SKM-1 treated with dmso at 0.1 percent for 144 hours (cell line): ENCODE measurements at regions not wholly inside any gene's neighbourhood (a gene's known extent, or its start where the extent isn't known, plus 50 kb on each side); places are given as distances from the start of the nearest gene placed in this dataset.

Source experiments
- DNase-seq: peaks from one replicate; lab custom pipeline; 2025; ENCODE audit not compliant: unreplicated experiment; lab: John Stamatoyannopoulos, UW

GRCh38 chr9:103397868-103398600 lies 402.9 kb downstream of the CYLC2 start:
- peak; percentile 53 for DNase-seq

DNA sequence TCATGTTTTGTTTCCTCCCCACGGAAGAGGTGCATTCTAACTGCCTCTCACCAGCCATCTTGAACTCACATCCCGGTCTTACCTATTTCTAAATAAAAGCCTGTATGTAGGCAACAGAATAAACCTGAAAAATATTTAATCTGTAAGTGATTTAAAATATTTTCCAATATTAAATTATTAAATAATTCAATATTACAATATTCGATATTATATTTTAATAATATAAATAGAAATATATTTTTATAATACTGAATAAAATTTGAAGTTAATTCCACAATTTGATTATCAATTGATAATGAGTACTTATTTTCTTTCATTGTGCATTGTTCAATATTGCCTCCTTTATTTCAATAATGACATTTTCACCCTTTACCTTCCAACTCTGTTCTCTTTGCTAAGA lies 404.4 kb downstream of the CYLC2 start:
- no peak for DNase-seq

DNA sequence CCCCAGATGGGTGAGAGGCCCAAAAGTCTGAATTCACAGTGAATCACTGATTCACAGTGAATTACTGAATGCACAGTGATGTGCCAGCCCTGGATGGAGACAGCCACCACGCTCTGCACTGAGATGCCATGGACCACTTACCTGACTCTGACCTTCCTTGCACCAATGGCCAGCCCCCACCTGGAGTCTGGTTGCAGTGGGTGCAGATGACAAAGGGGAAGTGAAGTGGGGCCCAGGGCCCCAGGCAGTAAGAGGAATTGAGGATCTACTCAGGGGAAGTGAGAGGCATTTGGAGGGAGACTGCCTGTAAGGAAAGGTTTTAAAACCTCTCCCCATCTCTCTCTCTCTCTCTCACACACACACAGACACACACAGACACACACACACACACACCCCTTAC lies 412.1 kb downstream of the CYLC2 start:
- DNase-seq, result no peak

- no peak for DNase-seq
Observed at GRCh38 chr9:103410059-103410458, 414.9 kb downstream of the CYLC2 start.

GRCh38 chr9:103427696-103428095 lies 432.6 kb downstream of the CYLC2 start:
- DNase-seq, result no peak

- no peak for DNase-seq
Observed at GRCh38 chr9:103430469-103430868, 435.3 kb downstream of the CYLC2 start.

GRCh38 chr9:103431809-103432208 lies 436.7 kb downstream of the CYLC2 start:
- no peak for DNase-seq

DNA sequence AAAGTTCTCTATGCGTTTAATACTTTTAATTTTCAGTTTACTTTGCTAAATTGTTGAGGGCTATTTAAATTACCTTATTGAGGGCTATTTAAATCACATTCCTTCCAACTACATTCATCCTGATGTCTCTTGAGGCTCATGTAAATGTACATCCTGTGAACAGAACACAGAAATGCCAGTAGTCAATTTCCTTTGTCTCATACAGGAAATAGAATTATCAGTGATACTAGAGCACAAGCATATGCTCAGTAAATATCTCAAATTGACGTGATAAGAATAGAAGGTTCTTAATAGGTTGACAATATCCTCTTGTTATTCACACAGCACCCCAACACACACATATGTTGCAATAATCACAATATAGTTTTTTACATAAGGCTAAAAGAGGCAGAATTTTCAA lies 449.0 kb downstream of the CYLC2 start:
- no peak for DNase-seq

DNA sequence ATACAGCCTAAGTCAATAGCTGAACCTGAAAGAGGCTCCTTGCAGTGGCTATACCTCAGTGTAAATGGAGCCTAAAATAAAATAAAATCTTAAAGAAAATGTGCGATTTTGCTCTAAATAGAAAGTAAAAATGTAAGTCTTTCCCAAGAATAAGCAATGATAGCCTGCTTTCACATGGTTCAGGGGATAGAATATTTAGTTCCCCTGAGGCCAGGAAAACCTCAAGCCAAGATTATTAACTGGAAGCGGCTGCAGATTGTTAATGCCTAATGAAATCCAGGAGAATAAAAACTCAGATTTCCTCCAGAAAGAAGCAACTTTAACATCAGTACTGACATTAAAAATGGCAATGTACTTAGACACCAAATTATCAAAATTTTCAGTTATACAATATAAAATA lies 463.7 kb downstream of the CYLC2 start:
- no peak for DNase-seq

- no peak for DNase-seq
Observed at GRCh38 chr9:103471241-103471640, 476.1 kb downstream of the CYLC2 start.

DNA sequence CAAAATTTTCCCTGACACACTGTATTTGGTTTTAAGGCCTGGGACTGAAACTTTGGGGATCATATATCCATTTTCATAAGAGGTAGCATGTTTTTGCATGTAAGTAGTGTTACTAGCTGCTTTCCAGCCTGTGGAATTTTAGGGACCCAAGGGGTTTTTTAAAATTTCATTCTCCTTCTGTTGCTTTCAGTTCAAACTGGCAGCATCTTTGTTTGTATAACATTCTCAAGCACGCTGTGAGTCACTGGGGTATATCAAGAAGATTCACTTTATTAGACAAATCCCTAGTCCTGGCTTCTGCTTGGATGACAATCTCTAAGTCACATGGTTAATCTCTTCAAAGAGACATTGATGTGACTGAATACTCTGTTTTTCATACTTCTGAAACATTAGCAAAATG lies 479.0 kb downstream of the CYLC2 start:
- no peak for DNase-seq

DNA sequence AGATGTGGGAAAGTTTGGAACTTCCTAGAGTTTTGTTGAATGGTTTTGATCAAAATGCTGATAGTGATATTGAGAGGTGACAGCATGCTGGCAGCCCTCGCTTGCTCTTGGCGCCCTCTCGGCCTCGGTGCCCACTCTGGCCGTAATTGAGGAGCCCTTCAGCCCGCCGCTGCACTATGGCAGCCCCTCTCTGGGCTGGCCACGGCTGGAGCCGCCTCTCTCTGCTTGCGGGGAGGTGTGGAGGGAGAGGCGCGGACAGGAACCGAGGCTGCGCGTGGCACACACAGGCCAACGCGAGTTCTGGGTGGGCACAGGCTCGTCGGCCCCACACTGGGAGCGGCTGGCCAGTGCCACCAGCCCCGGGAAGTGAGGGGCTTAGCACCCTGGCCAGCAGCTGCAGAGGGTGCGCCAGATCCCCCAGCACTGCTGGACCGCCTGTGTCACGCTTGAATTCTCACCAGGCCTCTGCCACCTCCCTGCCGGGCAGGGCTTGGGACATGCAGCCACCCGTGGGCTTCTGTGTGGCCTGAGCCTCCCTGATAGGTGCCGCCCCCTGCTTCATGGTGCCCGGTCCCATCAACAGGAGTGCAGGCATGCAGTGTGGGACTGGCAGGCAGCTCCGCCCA lies 488.5 kb downstream of the CYLC2 start:
- no peak for DNase-seq

- DNase-seq, result no peak
Observed at GRCh38 chr9:103485138-103485537, 490.0 kb downstream of the CYLC2 start.

- DNase-seq, result no peak
Observed at GRCh38 chr9:103514767-103515166, 519.6 kb downstream of the CYLC2 start.

DNA sequence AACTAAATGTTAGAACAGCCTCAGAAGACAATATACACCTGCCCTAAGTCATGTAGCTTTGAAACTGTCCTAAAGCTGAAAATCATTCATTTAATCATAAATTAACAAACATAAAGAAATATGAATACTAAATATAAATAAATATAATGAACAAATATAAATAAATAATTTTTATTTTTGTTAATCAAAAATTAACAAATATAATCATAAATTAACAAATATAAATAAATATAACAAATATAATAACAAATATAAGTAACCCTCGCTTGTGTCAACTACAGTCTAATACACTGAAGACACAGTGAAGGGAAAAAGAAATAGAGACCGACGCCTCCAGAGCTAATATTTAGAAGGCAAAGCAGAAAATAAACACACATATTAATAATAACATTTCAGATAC lies 527.3 kb downstream of the CYLC2 start:
- DNase-seq, result no peak

- DNase-seq, result peak; percentile 46
Observed at GRCh38 chr9:103530934-103531333, 535.8 kb downstream of the CYLC2 start.

DNA sequence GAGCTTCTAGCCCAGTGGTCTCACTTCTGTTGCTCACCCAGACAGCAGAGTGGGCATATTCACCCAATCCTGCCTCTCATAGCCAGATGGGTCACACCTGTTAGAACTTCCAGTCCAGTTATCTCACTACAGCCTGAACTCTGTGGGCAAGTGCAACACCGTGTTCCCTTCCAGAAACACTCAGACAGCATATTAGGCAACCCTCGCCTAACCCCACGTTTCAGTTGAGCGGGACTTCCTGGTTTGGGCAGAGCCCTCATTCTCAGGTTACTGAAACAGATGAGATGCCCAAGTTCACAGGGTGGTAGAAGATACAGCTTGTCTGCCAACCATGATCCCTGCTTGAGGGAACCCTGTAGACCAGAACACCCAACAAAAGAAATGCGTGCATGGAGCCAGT lies 538.2 kb downstream of the CYLC2 start:
- peak; percentile 11 for DNase-seq

GRCh38 chr9:103537426-103537825 lies 542.3 kb downstream of the CYLC2 start:
- no peak for DNase-seq

GRCh38 chr9:103545260-103545659 lies 548.8 kb upstream of the SMC2 start:
- no peak for DNase-seq

DNA sequence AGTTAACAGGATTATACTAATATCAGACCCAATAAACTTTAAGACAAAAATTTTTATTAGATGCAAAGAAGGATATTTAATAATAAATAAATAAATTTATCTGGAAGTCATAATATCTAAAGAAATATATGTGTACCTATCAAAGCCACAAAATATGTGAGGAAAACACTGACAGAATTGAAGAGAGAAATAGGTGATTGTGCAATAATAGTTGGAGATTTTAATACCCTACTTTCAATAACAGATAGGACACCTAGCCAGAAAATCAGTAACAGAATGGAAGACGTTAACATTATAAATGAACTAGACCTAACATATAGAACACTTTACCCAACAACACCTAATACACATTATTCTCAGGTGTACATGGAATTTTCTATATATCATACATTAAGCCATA lies 541.4 kb upstream of the SMC2 start:
- DNase-seq, result no peak

- no peak for DNase-seq
Observed at GRCh38 chr9:103574056-103574455, 520.1 kb upstream of the SMC2 start.

GRCh38 chr9:103586721-103587120 lies 507.4 kb upstream of the SMC2 start:
- DNase-seq, result no peak

DNA sequence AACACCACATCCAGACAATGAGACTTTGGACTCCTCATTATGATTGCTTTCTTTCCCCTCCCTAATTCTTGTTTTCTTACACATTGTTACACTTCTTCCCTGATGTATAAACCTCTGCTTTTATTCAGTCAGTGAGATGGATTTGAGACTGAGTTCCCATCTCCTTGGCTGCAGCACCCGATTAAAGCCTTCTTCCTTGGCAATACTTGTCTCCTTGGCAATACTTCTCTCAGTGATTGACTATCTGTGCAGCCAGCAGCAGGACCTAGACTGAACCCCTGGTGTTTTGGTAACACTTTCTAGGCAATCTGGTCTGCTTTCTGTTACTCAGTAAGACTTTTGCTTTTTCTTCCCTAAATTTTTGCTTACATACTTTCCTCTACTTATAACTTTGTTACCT lies 492.8 kb upstream of the SMC2 start:
- DNase-seq, result no peak
